ENCODE measurements at regions not wholly inside any gene's neighbourhood (a gene's known extent, or its start where the extent isn't known, plus 50 kb on each side); places are given as distances from the start of the nearest gene placed in this dataset.

DNA sequence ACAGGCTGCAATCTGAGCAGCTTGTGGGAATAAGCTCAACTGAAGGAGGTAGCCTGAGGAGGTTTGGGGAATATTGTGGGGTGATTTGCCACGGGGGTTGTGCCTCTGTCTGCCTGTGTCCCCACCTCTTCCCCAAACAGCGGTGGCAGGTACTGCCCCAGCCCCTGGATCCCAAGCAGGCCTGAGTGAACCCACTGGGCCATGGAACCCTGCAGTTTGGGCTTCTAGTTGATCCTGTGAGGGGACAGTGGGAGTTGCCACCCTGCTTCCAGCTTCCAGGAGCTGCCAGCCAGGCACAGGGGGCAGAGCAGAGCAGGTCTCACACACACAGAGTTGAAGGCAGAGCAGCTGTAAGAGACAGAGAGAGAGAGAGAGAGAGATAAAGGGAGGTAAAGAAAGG is 97.4 kb downstream of the PJA1 start:
- ATAC-seq (no peak), FAIRE-seq (no peak), DNase-seq (ENCODE audit: low read depth, low spot score) (no peak)
- Histone ChIP-seq H3K79me2 (ENCODE audit: control insufficient read depth, insufficient read depth, low read length) (no peaks in the 10 kb centered on the region), H3K27me3 (replicated peaks in 1 of 2; ENCODE audit: control insufficient read depth in 2 of 2, insufficient read depth in 2 of 2, low read length in 1 of 2) (peaks cover 0 to 2% of the 10 kb centered on the region in 2 experiments; a peak in 2 of 4 replicates), H3K27ac (ENCODE audit: control insufficient read depth, insufficient read depth) (no peak overlapping the region), H4K20me1 (ENCODE audit: control insufficient read depth, insufficient read depth) (no peaks in the 10 kb centered on the region), H3K9me3 (replicated peaks; ENCODE audit: control insufficient read depth, insufficient read depth, low read length) (no peaks in the 10 kb centered on the region; the same call in 2 of the 3 replicates), H3K9ac (ENCODE audit: control insufficient read depth, insufficient read depth, low read length) (no peak overlapping the region), H2AFZ (ENCODE audit: control insufficient read depth, low read depth, low read length) (no peak overlapping the region), H3K36me3 (ENCODE audit: control insufficient read depth in 2 of 2, insufficient read depth in 2 of 2, low read length in 1 of 2) (no peaks in the 10 kb centered on the region), H3K4me1 (ENCODE audit: control insufficient read depth, insufficient read depth, low read length) (no peaks in the 10 kb centered on the region), H3K4me3 (no peak overlapping the region), H3K4me2 (ENCODE audit: control insufficient read depth, insufficient read depth) (no peak overlapping the region)
- intact Hi-C loops (cut with micrococcal nuclease; ENCODE audit: unreplicated experiment) (no loop called here), in situ Hi-C loops (cut with MboI) (no loop called here)
- ChIA-PET RAD21 (ENCODE audit: unreplicated experiment) (no interaction called here), SMC1A (ENCODE audit: uncharacterized antibody, unreplicated experiment) (no interaction called here), CTCF (no interaction called here), POLR2A (no interaction called here)
- TF ChIP-seq HDAC6 (IDR thresholded peaks at IDR 0.05; ENCODE audit: unreplicated experiment), result no peak
- TF ChIP-seq, protein P1, sequence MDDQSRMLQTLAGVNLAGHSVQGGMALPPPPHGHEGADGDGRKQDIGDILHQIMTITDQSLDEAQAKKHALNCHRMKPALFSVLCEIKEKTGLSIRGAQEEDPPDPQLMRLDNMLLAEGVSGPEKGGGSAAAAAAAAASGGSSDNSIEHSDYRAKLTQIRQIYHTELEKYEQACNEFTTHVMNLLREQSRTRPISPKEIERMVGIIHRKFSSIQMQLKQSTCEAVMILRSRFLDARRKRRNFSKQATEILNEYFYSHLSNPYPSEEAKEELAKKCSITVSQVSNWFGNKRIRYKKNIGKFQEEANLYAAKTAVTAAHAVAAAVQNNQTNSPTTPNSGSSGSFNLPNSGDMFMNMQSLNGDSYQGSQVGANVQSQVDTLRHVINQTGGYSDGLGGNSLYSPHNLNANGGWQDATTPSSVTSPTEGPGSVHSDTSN (IDR thresholded peaks at IDR 0.05; ENCODE audit: insufficient replicate concordance, low read depth, low read length), result no peak
- TF ChIP-seq ASH2L (IDR thresholded peaks at IDR 0.05; ENCODE audit: borderline replicate concordance, low read depth), result no peak
- TF ChIP-seq MXI1 (IDR thresholded peaks at IDR 0.05; ENCODE audit: low read depth, low read length), result no peak
- no peak for TF ChIP-seq EGR1 (IDR thresholded peaks at IDR 0.05; ENCODE audit: borderline replicate concordance in 1 of 2, low read depth in 2 of 2, low read length in 2 of 2)
- no peak for TF ChIP-seq CTCF (IDR thresholded peaks at IDR 0.05 in 2 of 3, conservative IDR thresholded peaks at IDR 0.05 in 1 of 3; ENCODE audit: control insufficient read depth in 2 of 3, extremely low read depth in 1 of 3, insufficient read depth in 1 of 3, low read depth in 3 of 3, low read length in 3 of 3)
- TF ChIP-seq MTA3 (IDR thresholded peaks at IDR 0.05; ENCODE audit: borderline replicate concordance, low read length), result no peak
- BruUV-seq (replicated peaks), result no TSS peak
- WGBS (ENCODE audit: insufficient coverage, insufficient replicate concordance, low lambda C conversion rate, missing lambda C conversion rate), result 4% methylated on average over 2 of the region's 2 CpGs

All from GM12878 (cell line).